H9 (cell line): ENCODE measurements at regions not wholly inside any gene's neighbourhood (a gene's known extent, or its start where the extent isn't known, plus 50 kb on each side); places are given as distances from the start of the nearest gene placed in this dataset.

ENCODE experiments used
- DNase-seq: peaks from one replicate; pipeline ENCODE4 v3.0.0-alpha.2; 2017
- H2AFZ ChIP-seq: one replicate; pipeline ENCODE4 v1.6.1; 2013; ENCODE audit warnings: mild to moderate bottlenecking, low read length, control low read depth, moderate library complexity
- H2AK5ac ChIP-seq: 2 replicates; pipeline ENCODE4 v1.6.1; 2013; ENCODE audit warnings: low read length, control low read depth, mixed read lengths; ENCODE audit not compliant: insufficient read length
- H2BK120ac ChIP-seq: one replicate; pipeline ENCODE4 v1.6.1; 2013; ENCODE audit warnings: low read depth, mild to moderate bottlenecking, low read length, control low read depth, inconsistent platforms; ENCODE audit not compliant: poor library complexity, severe bottlenecking
- H2BK12ac ChIP-seq: 2 replicates; pipeline ENCODE4 v1.6.1; 2013; ENCODE audit warnings: low read length, control low read depth, mixed read lengths, low read depth; ENCODE audit not compliant: insufficient read length
- H2BK15ac ChIP-seq: 2 replicates; pipeline ENCODE4 v1.6.1; 2013; ENCODE audit warnings: low read depth, low read length, control low read depth
- H2BK20ac ChIP-seq: one replicate; pipeline ENCODE4 v1.6.1; 2013; ENCODE audit warnings: low read depth, mild to moderate bottlenecking, low read length, control low read depth, inconsistent platforms; ENCODE audit not compliant: poor library complexity, severe bottlenecking
- H2BK5ac ChIP-seq: 2 replicates; pipeline ENCODE4 v1.6.1; 2013; ENCODE audit warnings: low read length, control low read depth, mixed read lengths; ENCODE audit not compliant: insufficient read length
- H3K14ac ChIP-seq: 2 replicates; pipeline ENCODE4 v1.6.1; 2013; ENCODE audit warnings: low read length, control low read depth; ENCODE audit not compliant: insufficient read depth
- H3K18ac ChIP-seq: 2 replicates; pipeline ENCODE4 v1.6.1; 2013; ENCODE audit warnings: low read depth, mild to moderate bottlenecking, mixed read lengths, low read length, control low read depth; ENCODE audit not compliant: insufficient read length
- H3K23ac ChIP-seq: 2 replicates; pipeline ENCODE4 v1.6.1; 2013; ENCODE audit warnings: low read length, control low read depth, mixed read lengths, low read depth; ENCODE audit not compliant: insufficient read length
- H3K23me2 ChIP-seq: 2 replicates; pipeline ENCODE4 v1.6.1; 2013; ENCODE audit warnings: low read depth, mild to moderate bottlenecking, mixed read lengths, low read length, control low read depth; ENCODE audit not compliant: insufficient read length, poor library complexity, severe bottlenecking
- H3K27ac ChIP-seq: 2 replicates; pipeline ENCODE4 v1.5.1; 2013; ENCODE audit warnings: low read length, control low read depth, mixed read lengths, low read depth; ENCODE audit not compliant: insufficient read length
- H3K27me3 ChIP-seq: 2 replicates; pipeline ENCODE4 v1.6.1; 2013; ENCODE audit warnings: low read length, control low read depth, inconsistent platforms; ENCODE audit not compliant: insufficient read depth
- H3K4ac ChIP-seq: 2 replicates; pipeline ENCODE4 v1.6.1; 2013; ENCODE audit warnings: low read depth, mild to moderate bottlenecking, control low read depth, inconsistent platforms, low read length, moderate library complexity
- H3K4me1 ChIP-seq: 2 replicates; pipeline ENCODE4 v1.6.1; 2013; ENCODE audit warnings: low read length, control low read depth, inconsistent platforms; ENCODE audit not compliant: insufficient read depth
- H3K4me2 ChIP-seq: 2 replicates; pipeline ENCODE4 v1.6.1; 2013; ENCODE audit warnings: low read length, control low read depth, mixed read lengths; ENCODE audit not compliant: insufficient read length, insufficient read depth
- H3K56ac ChIP-seq: 2 replicates; pipeline ENCODE4 v1.6.1; 2013; ENCODE audit warnings: low read depth, mild to moderate bottlenecking, mixed read lengths, low read length, control low read depth; ENCODE audit not compliant: insufficient read length
- H3K79me1 ChIP-seq: 2 replicates; pipeline ENCODE4 v1.6.1; 2013; ENCODE audit warnings: low read depth, mild to moderate bottlenecking, moderate library complexity, low read length, control low read depth, inconsistent platforms; ENCODE audit not compliant: insufficient read depth, poor library complexity, severe bottlenecking
- H3K79me2 ChIP-seq: 2 replicates; pipeline ENCODE4 v1.6.1; 2013; ENCODE audit warnings: low read length, control low read depth, inconsistent platforms; ENCODE audit not compliant: insufficient read depth
- H3K9ac ChIP-seq: 2 replicates; pipeline ENCODE4 v1.6.1; 2013; ENCODE audit warnings: low read length, control low read depth, mixed read lengths; ENCODE audit not compliant: insufficient read length; ENCODE audit errors: extremely low read depth
- H3K9me3 ChIP-seq: one replicate; pipeline ENCODE4 v1.6.1; 2013; ENCODE audit warnings: low read depth, low read length, inconsistent platforms; ENCODE audit not compliant: control insufficient read depth
- H3T11ph ChIP-seq: one replicate; pipeline ENCODE4 v1.6.1; 2013; ENCODE audit warnings: mild to moderate bottlenecking, low read length, control low read depth, inconsistent platforms
- H4K20me1 ChIP-seq: one replicate; pipeline ENCODE4 v1.6.1; 2013; ENCODE audit not compliant: control insufficient read depth, insufficient read length, insufficient read depth
- H4K5ac ChIP-seq: 2 replicates; pipeline ENCODE4 v1.6.1; 2013; ENCODE audit warnings: low read depth, mild to moderate bottlenecking, mixed read lengths, low read length, control low read depth; ENCODE audit not compliant: insufficient read length
- H4K8ac ChIP-seq: replicated peaks from 2 replicates; pipeline ENCODE4 v1.6.1; 2013; ENCODE audit warnings: low read length, control low read depth, mixed read lengths, low read depth; ENCODE audit not compliant: insufficient read length
- H4K91ac ChIP-seq: 2 replicates; pipeline ENCODE4 v1.6.1; 2013; ENCODE audit warnings: low read depth, mild to moderate bottlenecking, moderate library complexity, mixed read lengths, low read length, control low read depth; ENCODE audit not compliant: insufficient read length
- H3K27ac Mint-ChIP-seq, 3 experiments: 2 replicates in 2 of 3; 3 replicates in 1 of 3; pipeline ENCODE4 v1.8.0; 2020 to 2021; ENCODE audit warnings: mixed read lengths in 3 of 3, mild to moderate bottlenecking in 1 of 3, moderate library complexity in 1 of 3
- H3K27me3 Mint-ChIP-seq: 2 replicates; pipeline ENCODE4 v1.8.0; 2021; ENCODE audit warnings: low read depth, mild to moderate bottlenecking, moderate library complexity, mixed read lengths
- H3K36me3 Mint-ChIP-seq, 3 experiments: 2 replicates in 2 of 3; 3 replicates in 1 of 3; pipeline ENCODE4 v1.8.0; 2020 to 2021; ENCODE audit warnings: low read depth in 3 of 3, mixed read lengths in 3 of 3; ENCODE audit not compliant: insufficient read depth in 1 of 3
- H3K4me1 Mint-ChIP-seq, 2 experiments: 2 replicates each; pipeline ENCODE4 v1.8.0; 2020; ENCODE audit warnings: mixed read lengths in 2 of 2
- H3K4me3 Mint-ChIP-seq, 2 experiments: 2 replicates in 1 of 2; 3 replicates in 1 of 2; pipeline ENCODE4 v1.8.0; 2020 to 2021; ENCODE audit warnings: mild to moderate bottlenecking in 2 of 2, mixed read lengths in 2 of 2, moderate library complexity in 1 of 2
- H3K9me3 Mint-ChIP-seq, 2 experiments: 2 replicates in 1 of 2; 3 replicates in 1 of 2; pipeline ENCODE4 v1.8.0; 2020; ENCODE audit warnings: mild to moderate bottlenecking in 2 of 2, mixed read lengths in 2 of 2, moderate library complexity in 1 of 2
- CTCF ChIP-seq: fragments of 200-600 bp; sonication (generic); conservative IDR thresholded peaks from 3 replicates; pipeline ENCODE4 v1.8.0; 2021; ENCODE audit warnings: antibody characterized with exemption, mild to moderate bottlenecking
- WGBS: extraction: QIAGEN DNeasy Blood & Tissue Kit; methylation state at CpG from one replicate; pipeline ENCODE4 v1.1.7; 2013; ENCODE audit warnings: missing lambda C conversion rate, low lambda C conversion rate, mixed read lengths; ENCODE audit not compliant: insufficient read length; ENCODE audit errors: extremely low coverage; 5-methylcytosine and 5-hydroxymethylcytosine counted together

DNA sequence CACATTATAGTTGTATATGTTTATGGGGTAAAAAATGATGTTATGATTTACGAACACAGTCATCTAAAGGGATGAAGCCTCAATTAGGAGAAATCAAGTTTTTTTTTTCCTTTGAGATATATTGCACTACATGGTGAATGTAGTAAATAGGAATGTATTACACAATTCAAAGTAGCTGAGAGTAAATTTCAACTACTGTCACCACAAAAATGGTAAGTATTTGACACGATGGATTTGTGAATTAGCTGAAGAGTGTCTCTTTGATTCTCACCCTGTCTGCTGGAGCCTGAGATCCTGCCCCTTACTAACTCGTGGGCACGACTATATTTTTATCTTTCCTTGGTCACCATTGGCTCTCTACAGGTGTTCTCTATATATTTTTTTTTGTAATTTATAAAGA, 540.4 kb upstream of the DSEL start:
- no peak overlapping the region for H4K5ac ChIP-seq
- H4K8ac ChIP-seq, result no peak overlapping the region
- H3K4ac ChIP-seq, result no peak overlapping the region
- H2BK20ac ChIP-seq, result no peak overlapping the region
- Mint-ChIP-seq H3K4me3 (no peak overlapping the region), H3K27me3 (no peaks in the 10 kb centered on the region), H3K27ac (no peak overlapping the region), H3K9me3 (no peaks in the 10 kb centered on the region; a peak in 1 of 5 replicates), H3K36me3 (no peaks in the 10 kb centered on the region), H3K4me1 (peaks cover 3% of the 10 kb centered on the region in 2 experiments)
- no peaks in the 10 kb centered on the region for H4K20me1 ChIP-seq
- no peak overlapping the region for H3K14ac ChIP-seq
- no CpG with 5 or more reads among the region's 4 CpGs for WGBS
- TF ChIP-seq CTCF, result no peak
- DNase-seq, result no peak
- no peak overlapping the region for H2AK5ac ChIP-seq
- H3T11ph ChIP-seq, result no peak overlapping the region
- H3K4me2 ChIP-seq, result no peak overlapping the region
- no peaks in the 10 kb centered on the region for H3K27me3 ChIP-seq
- no peak overlapping the region for H3K23ac ChIP-seq
- H3K79me1 ChIP-seq, result no peaks in the 10 kb centered on the region
- no peak overlapping the region for H2BK12ac ChIP-seq
- no peak overlapping the region for H3K27ac ChIP-seq
- no peak overlapping the region for H2AFZ ChIP-seq
- no peaks in the 10 kb centered on the region for H3K79me2 ChIP-seq
- H4K91ac ChIP-seq, result no peak overlapping the region
- H2BK15ac ChIP-seq, result no peak overlapping the region
- no peaks in the 10 kb centered on the region for H3K9me3 ChIP-seq
- H3K18ac ChIP-seq, result no peak overlapping the region
- no peak overlapping the region for H3K9ac ChIP-seq
- H2BK120ac ChIP-seq, result no peak overlapping the region
- no peaks in the 10 kb centered on the region for H3K23me2 ChIP-seq
- no peak overlapping the region for H3K56ac ChIP-seq
- H3K4me1 ChIP-seq, result no peaks in the 10 kb centered on the region
- H2BK5ac ChIP-seq, result no peak overlapping the region
